Hematopoietic multipotent progenitor cell treated with erythropoietin and hydrocortisone succinate and interleukin-3 and kit ligand, for 6 days (in vitro differentiated cells): ENCODE measurements at regions not wholly inside any gene's neighbourhood (a gene's known extent, or its start where the extent isn't known, plus 50 kb on each side); places are given as distances from the start of the nearest gene placed in this dataset.

ENCODE experiments used
- DNase-seq: peaks from one replicate; pipeline ENCODE4 v3.0.0-alpha.2; 2015

DNA sequence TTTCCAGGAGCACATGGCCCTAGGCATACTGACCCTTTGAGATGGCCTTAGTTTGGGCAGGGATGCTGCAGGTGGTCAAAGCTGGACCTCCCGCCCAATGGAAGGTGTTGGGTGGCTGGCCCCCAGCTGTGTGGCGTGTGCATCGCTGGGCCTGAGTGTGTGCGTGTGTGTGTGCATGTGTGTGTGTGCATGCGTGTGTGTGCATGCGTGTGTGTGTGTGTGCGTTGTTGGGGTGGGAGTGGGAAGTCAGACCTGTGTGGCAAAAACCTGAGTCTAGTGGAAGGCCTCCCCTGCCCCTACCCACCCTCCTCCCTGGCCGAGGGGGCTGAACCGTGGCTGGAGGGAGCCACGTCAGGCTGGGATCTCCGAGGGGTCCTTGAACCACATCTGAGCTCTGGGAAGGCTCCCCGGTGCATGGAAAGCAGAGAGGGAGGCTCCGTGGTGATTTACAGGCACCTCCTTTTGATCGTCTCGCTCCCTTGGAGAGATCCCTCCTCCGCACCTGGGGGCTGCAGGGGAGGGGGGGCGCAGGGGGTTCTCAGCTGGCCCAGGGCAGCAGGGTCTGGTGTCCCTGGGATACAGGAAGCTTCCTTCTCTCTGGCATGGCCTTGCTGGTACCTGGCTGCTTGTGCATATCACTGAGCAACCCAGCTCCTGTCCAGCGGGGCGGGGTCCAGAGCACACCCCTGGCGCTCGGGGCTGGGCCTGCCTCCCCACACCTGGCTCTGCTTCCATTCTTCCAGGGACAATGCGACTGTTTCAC is 124.7 kb upstream of the WNT4 start:
- DNase-seq: no peak

DNA sequence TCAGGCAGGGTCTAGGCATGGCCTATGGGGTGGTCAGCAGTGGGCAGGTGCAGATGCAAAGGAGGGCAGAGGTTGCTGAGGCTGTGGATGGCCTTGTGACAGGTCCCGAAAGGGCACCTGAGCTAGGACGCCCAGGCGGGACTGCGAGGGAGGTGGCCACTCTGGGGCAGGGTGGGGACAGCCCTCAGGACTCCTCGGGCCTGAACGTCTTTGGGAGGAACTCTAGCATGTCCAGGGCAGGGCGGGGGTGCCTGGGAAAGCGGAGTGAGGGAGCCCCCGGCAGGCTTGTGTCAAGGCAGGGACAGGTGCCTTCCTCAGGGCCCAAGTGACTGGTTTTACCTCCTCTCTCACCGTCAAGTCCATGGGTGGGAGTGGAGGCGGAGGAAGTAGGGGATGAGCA is 125.4 kb upstream of the WNT4 start:
- DNase-seq: no peak

DNA sequence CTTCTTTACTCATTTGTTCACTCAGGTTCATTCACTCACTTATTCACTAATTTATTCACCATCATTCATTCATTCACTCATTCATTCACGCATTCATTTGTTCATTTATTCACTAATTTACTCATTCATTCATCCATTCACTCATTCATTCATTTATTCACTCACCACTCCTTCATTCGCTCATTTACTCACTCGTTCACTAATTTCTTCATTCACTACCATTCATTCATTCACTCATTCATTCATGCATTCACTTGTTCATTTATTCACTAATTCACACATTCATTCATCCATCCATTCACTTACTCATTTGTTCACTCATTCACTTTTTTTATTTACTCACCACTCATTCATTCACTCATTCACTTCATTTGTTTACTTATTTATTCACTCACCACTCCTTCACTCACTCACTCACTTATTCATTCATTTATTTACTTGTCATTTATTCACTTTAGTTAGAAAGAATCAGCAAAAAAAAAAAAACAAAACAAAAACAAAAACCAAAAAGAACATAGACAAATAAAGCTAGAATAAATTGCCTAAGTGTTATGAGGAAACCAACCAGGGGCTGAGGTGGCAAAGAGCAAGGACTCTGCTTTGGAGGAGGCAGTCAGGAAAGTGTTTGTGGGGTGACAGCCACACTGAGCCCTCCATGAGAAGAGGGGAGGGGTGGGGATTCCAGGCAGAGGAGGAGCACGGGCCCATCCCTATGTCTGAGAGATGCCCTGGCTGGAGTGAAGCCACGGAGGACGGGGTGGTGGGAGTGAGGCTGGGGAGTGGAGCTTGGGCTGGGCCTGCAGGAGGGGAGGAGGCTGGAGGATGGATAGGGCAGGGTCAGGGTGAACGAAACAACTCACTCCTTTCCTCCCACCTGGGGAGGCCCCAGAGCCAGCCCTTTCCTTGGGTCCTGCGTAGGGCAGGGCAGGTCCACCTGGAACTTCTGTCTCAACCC is 129.2 kb upstream of the WNT4 start:
- DNase-seq: no peak

DNA sequence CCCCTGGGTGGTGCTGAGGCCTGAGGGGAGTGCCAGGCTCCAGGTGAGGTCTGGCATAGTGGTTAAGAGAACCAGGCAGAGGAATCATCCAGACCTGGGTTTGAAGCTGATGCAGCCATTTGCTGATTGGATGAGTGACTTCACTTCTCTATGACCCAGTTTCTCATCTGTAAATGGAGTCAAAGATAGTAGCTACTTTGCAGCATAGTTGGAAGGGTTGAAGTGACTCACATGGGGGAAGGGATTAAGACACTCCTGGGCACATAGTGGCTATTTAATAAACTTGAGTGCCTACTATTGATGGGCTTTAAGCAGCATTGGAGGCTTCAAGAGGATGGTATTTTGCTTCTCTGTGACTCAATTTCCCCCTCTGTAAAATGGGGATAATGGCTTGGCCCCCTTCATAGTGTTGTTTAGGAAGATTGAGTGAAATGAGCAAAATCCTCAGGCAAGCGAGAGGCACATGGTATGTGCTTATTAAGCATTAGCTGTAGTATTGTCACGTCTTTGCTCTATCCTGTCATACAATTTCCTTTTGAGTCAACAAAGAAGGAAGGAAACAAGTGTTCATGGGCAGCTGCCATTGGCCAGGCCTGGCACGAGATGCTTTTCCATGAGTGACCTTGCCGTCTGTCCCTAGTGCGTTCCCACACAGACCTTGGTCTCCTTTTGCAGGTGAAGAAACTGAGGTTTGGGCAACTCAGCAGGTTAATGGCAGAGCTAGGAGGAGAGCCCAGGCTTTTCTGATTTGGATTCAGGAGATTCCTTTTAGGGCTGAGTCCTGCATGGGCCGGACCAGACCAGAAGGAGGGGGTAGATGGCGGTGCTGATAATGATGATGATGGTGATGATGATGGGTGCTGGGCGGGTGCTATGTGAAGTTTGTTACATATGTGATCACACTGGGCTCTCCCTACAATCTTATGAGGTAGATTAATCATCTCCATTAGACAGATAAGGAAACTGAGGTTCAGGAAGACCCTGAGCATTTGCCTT is 131.1 kb upstream of the WNT4 start:
- no peak for DNase-seq

DNA sequence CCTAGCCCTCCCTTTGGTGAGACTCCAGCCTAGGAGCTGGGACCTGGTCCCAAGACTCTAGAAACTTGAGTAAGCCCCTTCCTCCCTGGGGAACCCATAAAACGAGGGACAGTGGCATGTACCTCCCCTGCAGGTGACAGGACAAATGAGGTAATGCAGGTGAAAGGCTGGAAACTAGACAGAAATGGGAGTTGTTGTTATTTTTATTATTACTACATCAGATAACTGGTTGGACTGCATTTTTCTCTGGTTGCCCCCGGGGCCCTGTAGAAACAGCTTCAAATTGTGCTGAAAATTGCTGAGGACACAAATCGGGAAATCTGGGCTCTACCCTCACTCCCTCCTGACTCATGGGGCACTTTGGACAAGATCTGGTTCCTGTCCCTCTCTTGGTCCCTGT is 132.3 kb upstream of the WNT4 start:
- no peak for DNase-seq

DNA sequence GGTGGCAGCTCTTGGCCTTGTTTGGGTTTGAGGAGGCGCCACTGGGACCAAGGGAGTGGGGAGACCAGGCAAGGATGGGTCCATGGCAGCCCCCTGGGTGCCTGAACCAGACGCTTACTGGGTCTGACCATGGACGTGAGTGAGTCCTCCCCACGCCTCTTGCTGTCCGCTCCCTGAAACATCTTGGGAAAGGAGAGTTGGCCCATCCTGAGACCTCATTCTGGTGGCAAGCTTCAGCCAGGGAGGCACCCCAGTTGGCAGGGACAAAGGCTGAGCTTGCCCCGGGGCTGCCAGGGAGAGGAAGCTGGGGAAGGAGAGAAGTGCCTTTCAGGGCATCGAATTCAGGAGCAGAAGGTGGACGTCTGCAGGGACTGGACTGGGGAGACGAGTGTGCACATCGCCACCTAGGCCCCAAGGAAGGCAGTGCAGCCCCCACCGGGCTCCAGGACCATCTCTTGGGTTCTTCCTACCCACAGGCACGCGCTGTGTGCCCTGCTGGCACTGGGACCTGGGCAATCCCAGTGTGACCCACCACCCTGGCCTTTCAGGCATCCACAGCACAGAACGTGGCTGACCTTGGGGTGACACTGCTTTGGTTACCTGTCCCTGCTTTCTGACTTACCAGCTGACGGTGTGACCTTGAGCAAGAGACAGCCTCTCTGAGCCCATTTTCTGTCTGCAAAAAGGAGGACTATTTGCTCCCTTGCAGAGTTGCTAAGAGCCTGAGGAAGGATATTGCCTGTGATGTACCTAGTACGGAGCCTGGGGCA is 132.9 kb upstream of the WNT4 start:
- DNase-seq: peak; percentile 65

DNA sequence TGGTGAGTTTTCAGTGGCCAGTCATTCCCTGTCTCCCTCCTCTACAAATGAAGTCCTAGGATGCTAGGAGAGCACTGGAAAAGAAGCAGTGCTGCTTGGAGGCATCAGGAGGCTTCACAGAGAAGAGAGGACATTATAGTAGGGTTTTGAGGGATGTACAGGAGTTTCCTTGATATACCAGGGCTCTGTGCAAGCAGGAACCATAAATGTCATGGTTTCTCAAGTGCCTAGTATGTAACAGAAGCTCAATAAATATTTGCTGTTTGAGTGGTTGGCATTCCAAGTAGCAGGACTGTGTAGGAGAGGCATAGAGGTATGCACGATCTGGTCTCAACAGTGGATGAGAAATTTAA is 133.5 kb upstream of the WNT4 start:
- DNase-seq: no peak

DNA sequence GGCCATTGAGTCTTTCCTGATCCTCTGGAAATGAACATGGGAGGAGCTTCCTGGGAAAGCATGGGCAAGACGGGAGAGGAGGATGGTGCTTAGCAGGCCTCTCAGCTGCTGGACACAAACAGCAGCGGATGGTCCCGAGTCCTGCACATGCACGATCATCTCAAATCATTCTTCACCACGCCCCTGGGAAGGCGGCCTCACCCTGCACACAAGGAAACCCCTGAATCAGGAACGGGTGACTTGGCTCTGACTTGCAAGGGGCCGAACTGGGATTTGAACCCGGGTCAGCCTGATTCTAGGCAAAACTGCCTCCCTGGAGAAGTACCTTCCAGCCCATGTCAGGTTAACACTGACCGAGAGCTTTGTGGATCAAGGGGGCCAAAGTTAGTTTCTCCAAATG is 134.8 kb upstream of the WNT4 start:
- no peak for DNase-seq

DNA sequence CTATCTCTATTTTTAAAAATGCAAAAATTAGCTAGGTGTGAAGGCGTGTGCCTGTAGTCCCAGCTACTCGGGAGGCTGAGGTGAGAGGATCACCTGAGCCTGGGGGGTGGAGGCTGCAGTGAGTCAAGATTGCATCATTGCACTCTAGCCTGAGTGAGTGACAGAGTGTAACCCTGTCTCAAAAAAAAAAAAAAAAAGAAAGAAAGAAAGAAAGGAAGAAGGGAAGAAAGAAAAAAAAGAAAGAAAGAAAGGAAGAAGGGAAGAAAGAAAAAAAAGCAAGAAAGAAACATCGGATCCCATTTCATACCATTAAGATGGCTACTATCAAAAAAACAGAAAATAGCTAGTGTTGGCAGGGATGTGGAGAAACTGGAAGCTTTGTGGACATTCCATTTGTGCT is 136.8 kb upstream of the WNT4 start:
- no peak for DNase-seq

DNA sequence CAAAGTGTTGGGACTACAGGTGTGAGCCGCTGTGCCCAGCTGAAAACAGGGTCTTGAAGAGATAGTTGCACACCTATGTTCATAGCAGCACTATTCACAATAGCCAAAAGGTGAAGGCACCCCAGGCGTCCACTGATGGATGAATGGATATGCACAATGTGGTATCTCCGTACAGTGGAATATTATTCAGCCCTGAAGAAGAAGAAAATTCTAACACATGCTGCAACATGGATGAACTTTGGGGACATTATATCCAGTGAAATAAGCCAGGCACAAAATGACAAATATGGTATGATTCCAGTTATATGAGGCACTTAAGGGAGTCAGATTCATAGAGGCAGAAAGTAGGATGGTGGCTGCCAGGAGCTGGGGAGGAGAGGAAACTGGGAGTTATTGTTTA is 137.6 kb upstream of the WNT4 start:
- DNase-seq: no peak

DNA sequence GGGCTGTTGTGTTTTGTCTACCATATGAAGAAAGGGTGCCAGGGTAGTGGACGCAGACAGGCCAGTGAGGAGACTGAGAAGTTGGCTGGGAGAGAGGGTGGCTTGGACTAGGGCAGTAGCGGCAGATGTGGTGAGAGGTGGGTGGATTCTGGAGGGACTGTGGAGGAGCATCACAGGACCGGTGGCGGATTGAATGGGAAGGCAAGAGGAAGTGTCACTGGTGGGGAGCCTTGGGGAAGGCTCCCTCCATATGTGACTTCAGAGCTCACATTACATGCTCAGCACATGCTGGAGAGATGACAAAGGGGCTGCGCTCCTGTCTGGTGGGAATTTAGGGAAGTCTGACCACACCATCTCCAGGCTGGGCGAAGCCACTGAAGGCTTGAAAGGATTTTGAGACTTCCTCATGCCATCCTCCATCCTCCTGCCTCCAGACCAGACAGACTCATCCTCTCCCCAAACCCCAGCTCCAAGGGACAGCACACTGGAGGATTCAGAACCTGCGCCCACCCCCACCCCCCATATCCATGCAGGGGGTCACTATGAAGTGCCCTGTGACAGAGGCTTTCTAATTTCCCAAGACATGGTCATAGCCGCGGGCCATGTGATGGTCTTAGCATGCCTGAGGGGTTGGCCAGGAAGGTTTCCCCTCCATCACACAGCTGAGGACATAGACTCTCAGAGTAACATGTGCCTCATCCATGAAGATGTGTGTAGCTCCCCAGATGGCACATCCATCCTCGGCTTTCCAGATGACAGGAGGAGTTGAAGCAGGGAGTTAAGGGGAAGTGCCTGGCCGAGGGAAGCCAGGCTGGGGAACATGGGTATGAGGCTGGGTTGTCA is 138.8 kb upstream of the WNT4 start:
- no peak for DNase-seq

DNA sequence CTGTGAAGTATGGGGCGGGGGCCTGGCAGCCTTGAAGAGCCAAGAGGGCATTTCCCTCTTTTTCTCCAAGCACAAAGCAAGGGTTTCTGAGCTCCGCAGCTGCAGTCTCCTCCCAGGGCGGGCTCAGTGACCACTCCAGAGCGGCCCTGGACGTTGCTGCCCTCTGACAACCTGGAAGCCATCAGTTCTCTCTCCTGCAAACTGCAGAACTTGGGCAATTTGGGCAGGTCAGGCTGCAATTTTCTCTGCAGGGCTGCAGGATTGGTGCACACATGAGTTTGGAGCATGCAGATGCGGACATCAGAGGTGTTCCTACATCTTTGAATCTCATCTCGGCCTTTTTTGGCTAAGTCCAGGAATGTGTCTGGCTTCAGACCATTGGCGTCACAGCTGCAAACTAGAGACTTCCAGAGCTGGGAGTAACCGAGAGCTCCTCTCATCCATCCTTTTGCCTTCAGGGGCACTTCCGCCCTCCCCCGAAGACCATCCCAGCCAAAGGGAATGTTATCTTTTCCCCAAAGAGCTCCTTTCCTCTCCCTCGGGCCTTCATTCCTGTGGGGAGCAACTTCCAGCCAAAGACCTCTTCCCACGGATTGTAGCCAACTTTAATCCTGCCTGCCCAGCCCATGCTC is 139.6 kb upstream of the WNT4 start:
- DNase-seq: no peak

DNA sequence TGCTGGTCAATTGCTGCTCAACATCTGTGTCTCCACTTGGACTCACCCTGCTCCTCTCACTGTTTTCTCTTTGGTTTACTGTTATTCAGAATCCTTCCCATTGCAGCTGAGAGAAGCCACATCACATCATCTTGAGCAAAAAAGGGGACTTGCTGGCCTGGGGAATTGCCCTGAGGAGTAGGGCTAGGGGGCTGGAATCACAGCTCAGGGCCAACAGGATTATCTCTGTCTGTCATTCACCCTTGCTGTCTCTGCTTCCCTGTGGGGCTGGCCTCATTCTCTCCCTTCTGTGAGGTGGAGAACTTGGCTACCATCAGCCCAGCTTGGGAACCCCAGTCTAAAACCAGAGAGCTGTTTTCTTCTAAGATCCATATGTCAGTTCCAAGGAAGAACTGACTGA is 140.7 kb upstream of the WNT4 start:
- no peak for DNase-seq

DNA sequence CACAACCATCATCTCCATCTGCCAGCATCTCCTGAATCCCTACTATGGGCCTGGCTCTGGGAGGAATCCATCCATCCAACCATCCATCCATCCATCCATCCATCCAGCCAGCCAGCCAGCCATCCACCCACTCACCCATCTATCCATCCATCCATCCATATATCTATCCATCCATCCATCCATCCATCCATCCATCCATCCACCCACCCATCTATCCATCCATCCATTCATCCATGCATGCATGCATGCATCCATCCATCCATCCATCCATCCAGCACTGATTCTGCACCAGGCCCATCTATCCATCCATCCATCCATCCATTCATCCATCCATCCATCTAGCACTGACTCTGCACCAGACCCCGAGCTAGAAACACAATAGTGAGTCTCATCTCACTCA is 141.3 kb upstream of the WNT4 start:
- DNase-seq: no peak

DNA sequence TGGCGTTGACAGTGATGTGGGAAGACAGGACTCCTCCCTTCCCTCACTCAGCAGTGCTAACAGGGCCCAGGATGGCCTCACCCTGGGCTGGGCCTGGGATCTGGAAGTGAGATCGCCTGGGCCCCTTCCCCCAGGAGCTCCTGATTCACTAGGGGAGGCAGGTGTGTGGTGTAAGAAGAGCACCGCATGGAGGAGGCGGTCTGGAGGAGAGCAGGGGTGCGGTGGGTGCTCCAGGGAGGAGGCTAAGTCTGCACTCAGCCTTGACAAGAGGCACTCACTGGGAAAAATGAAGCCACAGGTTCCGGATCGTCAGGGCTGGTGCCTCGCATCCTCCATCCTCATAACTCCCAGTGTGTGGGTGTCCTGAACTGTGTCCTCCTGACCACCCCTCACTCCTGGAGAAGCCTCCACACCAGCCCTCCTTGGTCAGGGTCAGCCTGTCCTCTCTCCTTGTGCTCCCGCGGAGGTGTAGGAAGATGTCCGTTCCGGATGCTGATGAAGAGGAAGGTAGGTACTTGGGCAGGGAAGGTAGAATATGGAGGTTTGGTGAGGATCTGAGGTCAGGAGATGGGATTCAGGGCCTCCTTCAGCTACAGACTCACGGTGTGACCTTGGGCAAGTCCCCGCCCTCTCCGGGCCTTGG is 142.1 kb upstream of the WNT4 start:
- DNase-seq: no peak

DNA sequence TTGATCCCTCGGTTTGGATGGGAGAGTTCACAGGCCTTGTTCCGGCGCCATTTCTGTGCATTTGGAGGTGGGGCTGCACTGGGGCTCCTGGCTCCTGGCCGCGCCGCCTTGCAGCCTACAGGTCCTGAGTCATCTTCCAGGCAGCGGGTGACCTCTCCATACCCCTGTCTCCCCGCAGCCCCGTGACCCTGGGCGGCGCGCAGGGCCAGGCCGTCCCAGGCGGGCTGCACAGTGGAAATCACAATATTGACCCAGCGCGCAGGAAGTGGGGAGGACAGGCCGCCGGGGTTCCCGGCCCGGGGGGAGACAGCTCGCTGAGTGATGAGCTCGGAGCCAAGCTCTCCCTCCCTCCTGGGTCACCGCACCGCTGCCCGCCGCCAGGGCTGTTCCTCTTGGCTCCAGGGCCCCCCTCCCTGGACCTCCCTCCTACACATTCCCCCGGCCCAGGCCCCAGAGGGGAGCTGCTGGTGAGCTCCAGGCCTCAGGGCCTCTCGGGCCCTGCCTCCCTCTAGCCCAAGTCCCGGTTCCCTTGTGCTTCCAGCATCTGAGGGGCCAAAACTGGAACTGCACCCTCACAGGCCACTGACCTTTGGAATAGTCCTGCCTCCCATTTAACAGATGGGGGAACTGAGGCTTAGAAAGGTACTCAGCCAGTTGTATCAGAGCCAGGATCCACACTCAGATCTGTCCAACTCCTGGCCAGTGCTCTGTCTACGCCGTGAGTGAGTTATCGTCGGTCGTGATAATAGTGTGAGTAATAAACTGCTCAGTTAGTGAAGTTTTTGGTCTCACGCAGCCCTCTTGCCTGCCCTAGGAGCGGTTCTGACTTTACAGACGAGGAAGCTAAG is 142.9 kb upstream of the WNT4 start:
- DNase-seq: no peak

DNA sequence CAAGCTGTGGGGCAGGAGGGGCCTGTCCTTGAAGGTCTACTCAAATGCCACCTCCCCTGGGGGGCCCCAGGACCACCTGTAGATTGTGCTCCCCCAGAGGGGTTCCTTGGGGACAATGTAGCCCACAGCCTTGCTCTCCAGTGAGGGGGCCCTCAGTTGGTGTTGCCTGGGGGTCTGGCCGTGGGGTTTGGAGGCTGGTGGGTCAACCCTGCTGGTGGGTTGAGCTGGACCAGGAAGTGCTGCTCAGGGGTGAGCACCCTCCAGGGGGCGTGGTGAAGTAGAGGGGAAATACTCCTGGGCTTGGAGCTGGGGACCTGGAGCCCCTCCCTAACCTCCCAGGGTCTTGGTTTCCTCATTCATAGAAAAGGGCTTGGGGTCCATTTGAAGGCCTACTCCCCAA is 143.6 kb upstream of the WNT4 start:
- DNase-seq: no peak

DNA sequence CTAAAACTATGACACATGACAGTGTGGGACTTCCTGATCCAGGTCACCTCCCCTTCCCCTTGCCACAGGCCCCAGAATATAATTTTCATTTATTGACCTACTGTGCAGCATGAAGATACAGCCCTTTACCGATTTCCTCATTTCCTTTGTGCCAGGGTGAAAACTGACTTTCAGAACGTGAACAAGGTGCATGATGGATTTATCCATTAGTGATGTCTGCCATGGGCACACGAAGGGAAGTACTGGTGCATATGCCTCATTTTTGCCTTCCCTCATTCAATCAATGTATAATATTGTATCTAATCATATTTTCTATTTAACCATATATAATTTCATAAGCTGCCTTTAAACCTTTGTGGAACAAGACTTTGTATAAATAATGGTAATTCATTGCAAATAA is 144.4 kb upstream of the WNT4 start:
- no peak for DNase-seq

DNA sequence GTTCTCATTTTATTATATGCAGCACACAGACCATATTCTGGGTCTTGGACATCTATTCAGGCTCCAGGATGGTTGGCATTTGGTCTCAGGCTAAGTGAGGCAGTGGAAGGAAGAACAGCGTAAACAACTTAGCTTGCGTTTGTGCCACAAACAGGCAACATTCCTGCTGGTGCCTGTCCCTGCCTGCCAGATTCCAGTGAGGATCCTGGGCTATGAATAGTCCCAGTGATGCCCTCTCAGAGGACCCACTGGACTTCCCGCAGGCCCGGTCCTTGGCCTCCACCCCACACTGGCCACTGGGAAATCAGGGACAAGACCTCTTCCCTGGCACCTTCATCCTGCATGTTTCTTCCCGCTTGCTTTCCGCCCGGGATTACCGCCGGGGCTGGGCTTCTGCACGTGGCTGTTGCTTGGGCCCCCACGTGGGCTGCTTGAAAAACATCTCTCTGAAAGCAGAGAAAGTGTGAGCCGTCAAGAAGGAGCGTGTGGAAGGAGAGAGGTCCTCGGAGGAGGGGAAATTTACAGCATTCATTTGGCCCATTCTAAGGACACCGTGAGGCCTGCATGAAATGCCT is 145.1 kb upstream of the WNT4 start:
- DNase-seq: no peak
